ENCODE measurements at regions not wholly inside any gene's neighbourhood (a gene's known extent, or its start where the extent isn't known, plus 50 kb on each side); places are given as distances from the start of the nearest gene placed in this dataset.

GRCh38 chr13:103297083-103297482, 230.9 kb upstream of the SLC10A2 start:
- TF ChIP-seq CHD1 (IDR thresholded peaks at IDR 0.05; ENCODE audit: low read depth, low read length) = no peak
- no peak for TF ChIP-seq FOS (IDR thresholded peaks at IDR 0.05; ENCODE audit: low read depth, low read length)
- no peak for TF ChIP-seq USF2 (IDR thresholded peaks at IDR 0.05; ENCODE audit: low read depth, low read length)
- no peak for TF ChIP-seq POLR2A (IDR thresholded peaks at IDR 0.05; ENCODE audit: low read depth, low read length)
- TF ChIP-seq NFE2L2 (IDR thresholded peaks at IDR 0.05; ENCODE audit: low read depth, low read length) = no peak
- no peak for TF ChIP-seq RCOR1 (IDR thresholded peaks at IDR 0.05; ENCODE audit: insufficient replicate concordance, low read length)
- intact Hi-C loops (cut with micrococcal nuclease) = no loop called here
- dilution Hi-C loops (cut with HindIII; ENCODE audit: low sequenced_read_pairs, unreplicated experiment) = no loop called here
- Histone ChIP-seq H3K9me3 (ENCODE audit: control insufficient read depth, insufficient read depth, low read length) (peaks cover 11% of the 10 kb centered on the region; the same call in 1 of the 2 replicates), H3K56ac (ENCODE audit: extremely low read depth, insufficient read depth, low read length) (no peak overlapping the region), H4K5ac (ENCODE audit: low read depth, low read length) (no peak overlapping the region), H3K18ac (ENCODE audit: low read depth, low read length) (no peak overlapping the region), H3K79me1 (ENCODE audit: low read depth in 1 of 2, low read length in 2 of 2) (no peaks in the 10 kb centered on the region), H3K4me2 (ENCODE audit: low read depth, low read length) (no peak overlapping the region), H2BK15ac (ENCODE audit: low read depth, low read length) (no peak overlapping the region), H3K4ac (ENCODE audit: low read depth, low read length) (no peak overlapping the region), H4K8ac (ENCODE audit: low read depth in 2 of 2, low read length in 2 of 2) (no peak overlapping the region), H3K4me3 (ENCODE audit: insufficient read depth, low read depth, low read length) (no peak overlapping the region), H2AK5ac (ENCODE audit: low read depth, low read length) (no peak overlapping the region), H3K27ac (ENCODE audit: insufficient read depth, low read length) (no peak overlapping the region), H3K36me3 (ENCODE audit: control insufficient read depth, insufficient read depth, low read length) (no peaks in the 10 kb centered on the region), H2AK9ac (replicated peaks; ENCODE audit: low read depth, low read length, poor library complexity) (no peak overlapping the region), H3K4me1 (ENCODE audit: control insufficient read depth, insufficient read depth, low read length) (no peaks in the 10 kb centered on the region), H3K9ac (ENCODE audit: low read depth, low read length) (no peak overlapping the region), H2AFZ (replicated peaks; ENCODE audit: low read length, poor library complexity) (no peak overlapping the region), H3K14ac (replicated peaks; ENCODE audit: low read depth, low read length) (no peak overlapping the region), H4K91ac (ENCODE audit: insufficient read depth, low read depth, low read length) (no peak overlapping the region), H4K20me1 (ENCODE audit: insufficient read depth, low read length) (no peaks in the 10 kb centered on the region), H2BK5ac (ENCODE audit: low read depth, low read length, poor library complexity, severe bottlenecking) (no peak overlapping the region), H2BK20ac (ENCODE audit: low read depth, low read length) (no peak overlapping the region), H2BK120ac (ENCODE audit: low read depth, low read length) (no peak overlapping the region), H3K23ac (ENCODE audit: low read depth, low read length) (no peak overlapping the region), H3K27me3 (ENCODE audit: control insufficient read depth, insufficient read depth, low read length) (no peaks in the 10 kb centered on the region), H3K9me1 (ENCODE audit: insufficient read depth, low read length) (no peaks in the 10 kb centered on the region)
- in situ Hi-C loops (cut with MboI; ENCODE audit: low sequenced_read_pairs) = no loop called here
- no peak for ATAC-seq (ENCODE audit: low read depth)
- no TSS peak for BruUV-seq (replicated peaks)
- POLR2A ChIA-PET (ENCODE audit: unreplicated experiment) = no interaction called here
- 20% methylated on average over 1 of the region's 2 CpGs; no CpG with 5 or more reads in 1 of the 2 experiments for WGBS, 2 experiments (ENCODE audit: extremely low coverage in 2 of 2, insufficient read length in 1 of 2)
- DNase-seq = no peak
- CTCF ChIA-PET = no interaction called here

Data from IMR-90 (cell line).